ENCODE measurements at regions not wholly inside any gene's neighbourhood (a gene's known extent, or its start where the extent isn't known, plus 50 kb on each side); places are given as distances from the start of the nearest gene placed in this dataset.

DNA sequence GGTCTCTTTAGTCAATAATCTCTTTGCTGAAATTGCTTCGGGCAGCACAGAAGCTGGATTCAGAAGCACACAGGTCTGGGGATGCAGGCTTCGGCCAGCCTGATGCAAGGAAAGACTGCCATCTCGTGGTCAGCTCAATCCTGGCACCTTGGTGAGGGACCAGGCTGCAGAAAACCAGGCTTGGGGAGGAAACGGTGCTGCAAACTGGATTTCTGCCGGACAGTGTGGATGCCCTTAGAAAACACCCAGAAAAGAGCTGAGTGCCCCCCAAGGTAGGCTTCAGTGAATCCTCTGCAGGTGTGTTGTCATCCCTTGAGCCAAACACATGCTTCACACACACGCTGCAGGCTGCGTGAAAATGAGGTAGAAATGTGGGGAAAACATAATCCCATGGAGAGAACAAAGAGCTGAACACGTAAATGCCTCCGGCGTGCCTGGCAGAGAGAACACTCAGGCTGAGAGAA is 89.8 kb upstream of the PAX1 start:
- no peak overlapping the region for H3K4me3 ChIP-seq (ENCODE audit: low read length)
- peaks cover 10% of the 10 kb centered on the region; the same call in 1 of the 2 replicates for H3K27me3 ChIP-seq (ENCODE audit: insufficient read depth, low read length)
- H3K9me3 ChIP-seq (ENCODE audit: insufficient read depth, low read depth, low read length), result no peaks in the 10 kb centered on the region
- H3K9ac ChIP-seq (ENCODE audit: low read depth, low read length), result no peak overlapping the region
- H3K4me1 ChIP-seq (ENCODE audit: insufficient read depth, low read length), result no peaks in the 10 kb centered on the region
- H3K36me3 ChIP-seq (ENCODE audit: insufficient read depth, low read depth, low read length), result no peaks in the 10 kb centered on the region
- no peak overlapping the region for H3K27ac ChIP-seq (ENCODE audit: low read length)

DNA sequence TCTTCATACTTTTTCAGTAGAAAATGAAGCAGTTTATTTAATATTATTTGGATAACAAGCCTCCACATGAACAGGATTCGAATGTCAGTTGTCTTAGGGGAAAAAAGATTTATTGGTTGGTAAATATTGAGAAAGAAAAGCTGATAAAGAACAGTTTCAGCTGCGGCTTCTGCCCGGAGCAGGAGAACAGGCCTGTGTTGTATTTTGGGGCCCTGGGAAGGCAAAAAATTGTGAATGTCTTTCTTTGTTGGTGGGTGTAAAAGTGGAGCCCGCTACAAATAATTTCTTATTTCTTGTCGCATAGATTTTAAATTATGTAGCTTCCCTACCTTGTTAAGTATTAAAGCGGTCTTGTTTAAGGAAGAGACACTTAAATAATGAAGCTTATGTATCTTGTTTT is 90.5 kb upstream of the PAX1 start:
- H3K27ac ChIP-seq (ENCODE audit: low read length), result no peak overlapping the region
- H3K4me1 ChIP-seq (ENCODE audit: insufficient read depth, low read length), result no peaks in the 10 kb centered on the region
- no peaks in the 10 kb centered on the region for H3K9me3 ChIP-seq (ENCODE audit: insufficient read depth, low read depth, low read length)
- H3K36me3 ChIP-seq (ENCODE audit: insufficient read depth, low read depth, low read length), result no peaks in the 10 kb centered on the region
- peaks cover 10% of the 10 kb centered on the region; the same call in 1 of the 2 replicates for H3K27me3 ChIP-seq (ENCODE audit: insufficient read depth, low read length)
- H3K9ac ChIP-seq (ENCODE audit: low read depth, low read length), result no peak overlapping the region
- no peak overlapping the region for H3K4me3 ChIP-seq (ENCODE audit: low read length)

DNA sequence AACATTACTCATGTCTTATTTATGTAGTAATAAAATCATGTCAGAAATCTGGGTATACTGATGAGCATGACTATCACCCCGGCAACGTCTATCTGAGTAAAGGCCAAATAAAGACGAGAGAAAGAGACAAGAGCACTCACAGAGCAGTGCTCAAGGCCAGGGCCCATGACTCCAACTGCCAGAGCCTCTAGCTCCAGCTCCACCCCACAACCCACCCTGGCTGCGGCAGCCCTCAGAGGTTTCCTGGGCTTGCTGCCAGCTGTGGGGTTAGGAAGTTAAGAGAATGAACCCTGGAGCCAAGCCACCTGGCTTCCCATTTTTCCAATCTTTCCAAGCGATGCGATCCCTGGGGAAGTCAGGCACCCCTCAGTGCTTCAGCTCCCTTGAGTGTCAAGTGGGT is 92.0 kb upstream of the PAX1 start:
- no peak overlapping the region for H3K4me3 ChIP-seq (ENCODE audit: low read length)
- no peaks in the 10 kb centered on the region for H3K36me3 ChIP-seq (ENCODE audit: insufficient read depth, low read depth, low read length)
- H3K9ac ChIP-seq (ENCODE audit: low read depth, low read length), result no peak overlapping the region
- H3K27ac ChIP-seq (ENCODE audit: low read length), result no peak overlapping the region
- H3K9me3 ChIP-seq (ENCODE audit: insufficient read depth, low read depth, low read length), result no peaks in the 10 kb centered on the region
- peaks cover 10% of the 10 kb centered on the region; the same call in 1 of the 2 replicates for H3K27me3 ChIP-seq (ENCODE audit: insufficient read depth, low read length)
- H3K4me1 ChIP-seq (ENCODE audit: insufficient read depth, low read length), result no peaks in the 10 kb centered on the region; the same call in 1 of the 2 replicates

DNA sequence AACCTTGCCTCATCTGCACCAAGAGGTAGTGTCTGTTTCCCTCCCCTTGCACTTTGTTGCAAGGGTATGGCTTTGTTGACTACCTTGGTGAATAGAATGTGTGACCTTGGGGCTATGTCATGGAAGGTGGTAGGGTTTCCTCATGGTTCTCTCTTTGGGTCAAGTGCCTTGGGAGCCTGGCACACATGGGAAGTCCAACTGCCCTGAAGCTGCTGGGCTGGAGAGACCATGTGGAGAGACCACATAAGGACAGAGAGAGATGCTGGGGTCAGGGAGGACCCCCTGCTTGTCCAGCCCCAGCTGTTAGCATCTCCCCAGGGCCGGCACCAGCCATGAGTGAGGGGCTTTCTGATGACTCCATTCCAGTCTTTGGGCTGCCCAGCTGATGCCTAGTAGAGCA is 95.5 kb upstream of the PAX1 start:
- Histone ChIP-seq H3K27ac (ENCODE audit: low read length) (no peak overlapping the region), H3K4me3 (ENCODE audit: low read length) (no peak overlapping the region), H3K9me3 (ENCODE audit: insufficient read depth, low read depth, low read length) (no peaks in the 10 kb centered on the region), H3K4me1 (ENCODE audit: insufficient read depth, low read length) (no peaks in the 10 kb centered on the region; the same call in 1 of the 2 replicates), H3K9ac (ENCODE audit: low read depth, low read length) (no peak overlapping the region), H3K36me3 (ENCODE audit: insufficient read depth, low read depth, low read length) (no peaks in the 10 kb centered on the region), H3K27me3 (ENCODE audit: insufficient read depth, low read length) (peaks cover 5% of the 10 kb centered on the region; the same call in 1 of the 2 replicates)

DNA sequence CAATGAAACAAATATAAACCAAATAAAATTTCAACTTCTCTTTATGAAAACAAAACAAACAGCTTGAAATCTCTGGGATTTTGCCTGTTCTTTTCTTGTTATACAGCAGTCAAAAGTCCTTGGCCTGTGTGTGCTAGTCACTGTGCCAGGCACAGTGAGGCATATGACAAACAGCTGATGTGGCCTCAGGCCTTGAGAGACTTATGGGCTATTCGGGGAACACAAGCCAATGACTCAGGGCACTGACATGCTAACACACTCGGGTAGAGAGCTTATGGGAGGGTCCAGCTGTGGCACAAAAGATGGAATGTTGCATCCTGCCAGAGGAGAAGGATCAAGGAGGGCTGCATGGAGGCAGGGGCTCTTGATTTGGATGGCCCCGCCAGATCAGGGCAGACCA is 95.4 kb upstream of the NKX2-2 start:
- Histone ChIP-seq H3K9me3 (ENCODE audit: insufficient read depth, low read depth, low read length) (no peaks in the 10 kb centered on the region), H3K27me3 (ENCODE audit: insufficient read depth, low read length) (peaks cover 4% of the 10 kb centered on the region; the same call in 1 of the 2 replicates), H3K36me3 (ENCODE audit: insufficient read depth, low read depth, low read length) (no peaks in the 10 kb centered on the region), H3K4me1 (ENCODE audit: insufficient read depth, low read length) (no peaks in the 10 kb centered on the region; the same call in 1 of the 2 replicates), H3K27ac (ENCODE audit: low read length) (no peak overlapping the region), H3K4me3 (ENCODE audit: low read length) (no peak overlapping the region), H3K9ac (ENCODE audit: low read depth, low read length) (no peak overlapping the region)

DNA sequence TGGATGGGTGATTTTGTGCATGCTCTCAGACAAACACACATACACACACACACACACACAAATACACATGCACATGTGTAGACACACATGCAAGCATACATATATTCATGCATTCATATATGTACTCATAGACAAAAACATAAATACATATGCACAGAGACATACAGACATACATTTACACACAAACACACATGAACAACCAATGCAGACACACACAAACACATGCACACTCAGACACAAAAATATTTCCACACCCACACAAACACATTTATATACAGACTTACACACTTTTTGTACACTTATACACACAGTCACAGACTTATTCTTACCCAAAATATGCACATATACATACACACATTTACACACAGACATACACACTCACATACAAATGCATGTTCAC is 94.9 kb upstream of the NKX2-2 start:
- no peaks in the 10 kb centered on the region for H3K9me3 ChIP-seq (ENCODE audit: insufficient read depth, low read depth, low read length)
- H3K4me3 ChIP-seq (ENCODE audit: low read length), result no peak overlapping the region
- H3K36me3 ChIP-seq (ENCODE audit: insufficient read depth, low read depth, low read length), result no peaks in the 10 kb centered on the region
- H3K27ac ChIP-seq (ENCODE audit: low read length), result no peak overlapping the region
- no peak overlapping the region for H3K9ac ChIP-seq (ENCODE audit: low read depth, low read length)
- H3K4me1 ChIP-seq (ENCODE audit: insufficient read depth, low read length), result no peaks in the 10 kb centered on the region; the same call in 1 of the 2 replicates
- H3K27me3 ChIP-seq (ENCODE audit: insufficient read depth, low read length), result no peaks in the 10 kb centered on the region; the same call in 1 of the 2 replicates

DNA sequence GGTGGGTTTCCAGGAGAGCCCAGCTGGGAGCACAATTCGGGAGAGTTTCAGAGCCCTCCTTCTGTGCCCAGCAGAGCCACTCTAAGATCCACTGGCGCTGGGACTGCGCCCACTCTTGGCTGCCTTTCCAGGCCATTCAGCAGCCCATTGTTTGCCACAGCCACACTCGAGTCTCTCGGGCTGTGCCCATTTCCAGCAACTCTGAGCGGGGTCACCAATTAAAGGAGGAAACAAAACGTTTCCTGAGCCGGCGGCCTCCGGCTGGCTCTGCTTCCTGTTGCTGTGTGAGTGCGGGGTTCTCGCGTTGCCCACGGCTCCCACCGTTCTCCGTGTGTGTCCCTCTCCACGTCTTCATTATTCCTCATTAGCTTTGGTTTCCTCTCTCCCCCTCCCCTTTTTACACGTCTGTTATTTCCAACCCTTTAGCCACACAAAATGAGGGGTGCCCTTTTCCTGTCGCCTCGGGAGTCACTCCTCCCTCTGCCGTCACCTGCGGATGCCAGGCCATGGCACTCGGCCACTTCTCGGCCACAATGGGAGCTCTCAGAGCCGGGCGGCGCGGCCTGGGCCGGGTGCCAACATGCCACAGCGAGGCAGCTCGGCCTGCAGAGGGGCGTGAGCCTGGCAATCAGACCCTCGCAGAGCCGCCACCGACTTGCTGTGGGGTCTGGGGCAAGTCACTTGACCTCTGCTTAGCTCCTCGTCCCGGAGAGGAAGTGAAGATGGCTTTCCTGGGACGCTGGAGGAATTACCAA is 94.3 kb upstream of the NKX2-2 start:
- Histone ChIP-seq H3K27me3 (ENCODE audit: insufficient read depth, low read length) (no peaks in the 10 kb centered on the region; the same call in 1 of the 2 replicates), H3K4me3 (ENCODE audit: low read length) (no peak overlapping the region), H3K36me3 (ENCODE audit: insufficient read depth, low read depth, low read length) (no peaks in the 10 kb centered on the region), H3K9ac (ENCODE audit: low read depth, low read length) (no peak overlapping the region), H3K27ac (ENCODE audit: low read length) (no peak overlapping the region), H3K4me1 (ENCODE audit: insufficient read depth, low read length) (no peaks in the 10 kb centered on the region; the same call in 1 of the 2 replicates), H3K9me3 (ENCODE audit: insufficient read depth, low read depth, low read length) (no peaks in the 10 kb centered on the region)

DNA sequence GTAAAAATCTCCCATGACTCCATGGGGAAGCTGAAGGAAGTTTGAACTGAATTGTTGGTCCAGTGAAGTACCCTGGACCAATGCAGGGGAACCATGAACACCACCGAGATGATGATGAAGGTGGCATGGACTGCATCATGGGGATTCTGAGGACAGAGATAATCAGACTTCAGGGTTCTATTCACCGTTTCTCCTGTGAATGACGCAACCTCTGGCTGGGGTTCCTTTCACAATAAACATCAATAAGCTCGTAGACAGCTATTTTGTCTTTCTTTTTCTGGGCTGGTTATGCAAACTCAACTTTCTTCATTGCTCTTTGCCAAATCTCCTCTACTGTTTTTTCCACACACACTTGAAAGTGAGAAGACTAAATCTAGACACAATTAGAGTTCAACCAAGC is 87.9 kb upstream of the NKX2-2 start:
- Histone ChIP-seq H3K9me3 (ENCODE audit: insufficient read depth, low read depth, low read length) (0 out of 2 replicates have a peak, but pooled peaks cover 4% of the 10 kb centered on the region), H3K4me3 (ENCODE audit: low read length) (no peak overlapping the region), H3K36me3 (ENCODE audit: insufficient read depth, low read depth, low read length) (no peaks in the 10 kb centered on the region), H3K27me3 (ENCODE audit: insufficient read depth, low read length) (no peaks in the 10 kb centered on the region; the same call in 1 of the 2 replicates), H3K9ac (ENCODE audit: low read depth, low read length) (no peak overlapping the region), H3K27ac (ENCODE audit: low read length) (no peak overlapping the region), H3K4me1 (ENCODE audit: insufficient read depth, low read length) (no peaks in the 10 kb centered on the region)

DNA sequence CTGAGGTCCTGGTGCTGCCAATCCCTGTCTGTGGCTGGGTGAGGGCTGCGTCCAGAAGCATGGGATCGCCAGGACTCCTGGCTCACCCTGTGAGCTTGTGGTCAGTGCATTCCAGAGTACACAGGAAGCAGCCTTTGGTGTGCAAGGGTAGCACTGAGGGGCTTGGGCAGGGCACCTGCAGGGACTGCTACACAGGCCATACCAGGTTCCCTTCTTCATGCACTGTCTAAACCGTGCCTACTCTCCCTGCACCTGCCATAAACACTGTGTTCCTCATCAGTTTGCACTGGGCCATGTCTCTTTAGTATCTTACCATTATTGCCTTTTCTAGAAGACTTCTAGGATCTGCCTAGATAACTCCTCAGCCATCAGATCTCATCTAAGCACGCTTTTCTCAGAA is 72.8 kb upstream of the NKX2-2 start:
- H3K36me3 ChIP-seq (ENCODE audit: insufficient read depth, low read depth, low read length), result no peaks in the 10 kb centered on the region
- no peak overlapping the region for H3K27ac ChIP-seq (ENCODE audit: low read length)
- no peaks in the 10 kb centered on the region for H3K27me3 ChIP-seq (ENCODE audit: insufficient read depth, low read length)
- H3K9me3 ChIP-seq (ENCODE audit: insufficient read depth, low read depth, low read length), result no peaks in the 10 kb centered on the region
- no peak overlapping the region for H3K9ac ChIP-seq (ENCODE audit: low read depth, low read length)
- no peaks in the 10 kb centered on the region for H3K4me1 ChIP-seq (ENCODE audit: insufficient read depth, low read length)
- no peak overlapping the region for H3K4me3 ChIP-seq (ENCODE audit: low read length)

DNA sequence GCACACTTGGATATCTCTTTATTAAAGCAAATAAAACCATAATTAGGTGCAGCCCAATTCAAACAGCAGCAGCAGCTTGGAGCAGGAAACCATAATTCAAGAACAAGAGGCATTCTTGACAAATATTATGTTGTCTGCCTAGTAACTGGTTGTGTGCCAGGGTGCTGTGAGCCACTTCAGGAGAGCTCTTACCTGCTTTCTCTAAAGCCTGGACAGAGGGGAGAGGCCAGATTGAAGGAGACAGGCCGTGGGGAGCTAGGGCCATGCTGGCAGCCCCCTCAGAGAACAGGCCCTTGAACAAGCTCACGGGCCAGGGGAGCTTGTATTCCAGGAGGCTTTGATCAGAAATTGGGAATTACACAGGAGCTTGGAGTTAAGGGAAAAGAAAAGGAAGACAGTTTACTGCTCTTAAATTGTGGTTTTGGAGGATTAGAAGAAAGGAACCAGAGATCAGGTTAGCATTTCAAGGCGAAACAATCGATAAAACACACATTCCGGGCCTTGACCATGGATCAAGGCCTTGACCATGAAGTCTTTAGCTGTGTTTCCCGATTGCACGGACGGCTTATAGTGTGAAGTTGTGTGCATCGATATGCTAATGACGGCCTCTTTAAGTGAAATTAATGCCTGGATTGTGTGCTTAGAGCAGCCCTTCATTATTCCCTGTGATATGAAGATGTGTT is 69.8 kb upstream of the NKX2-2 start:
- Histone ChIP-seq H3K9me3 (ENCODE audit: insufficient read depth, low read depth, low read length) (no peaks in the 10 kb centered on the region), H3K36me3 (ENCODE audit: insufficient read depth, low read depth, low read length) (no peaks in the 10 kb centered on the region), H3K4me3 (ENCODE audit: low read length) (no peak overlapping the region), H3K27me3 (ENCODE audit: insufficient read depth, low read length) (no peaks in the 10 kb centered on the region; the same call in 1 of the 2 replicates), H3K4me1 (ENCODE audit: insufficient read depth, low read length) (no peaks in the 10 kb centered on the region), H3K9ac (ENCODE audit: low read depth, low read length) (no peak overlapping the region), H3K27ac (ENCODE audit: low read length) (no peak overlapping the region)

DNA sequence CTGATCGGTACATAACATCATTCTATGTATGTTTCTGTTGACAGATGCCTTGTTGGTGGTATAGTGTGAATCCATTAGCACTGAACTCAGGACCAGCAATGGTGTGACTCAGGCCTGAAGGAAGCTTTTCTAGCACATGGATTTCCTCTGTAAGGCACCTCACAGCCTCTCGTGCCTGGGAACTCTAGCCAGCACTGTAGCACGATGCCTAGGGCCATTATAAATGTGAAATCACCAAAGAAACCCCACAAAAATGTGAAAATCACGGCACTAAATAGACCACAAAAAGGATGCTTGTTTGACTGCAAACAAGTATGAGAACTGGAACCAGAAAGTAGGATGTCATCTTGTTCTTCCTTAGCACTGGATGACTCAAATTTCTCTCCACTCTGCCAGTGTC is 63.7 kb upstream of the NKX2-2 start:
- Histone ChIP-seq H3K36me3 (ENCODE audit: insufficient read depth, low read depth, low read length) (no peaks in the 10 kb centered on the region), H3K27ac (ENCODE audit: low read length) (no peak overlapping the region), H3K4me1 (ENCODE audit: insufficient read depth, low read length) (no peaks in the 10 kb centered on the region), H3K9me3 (ENCODE audit: insufficient read depth, low read depth, low read length) (no peaks in the 10 kb centered on the region), H3K27me3 (ENCODE audit: insufficient read depth, low read length) (no peaks in the 10 kb centered on the region; the same call in 1 of the 2 replicates), H3K9ac (ENCODE audit: low read depth, low read length) (no peak overlapping the region), H3K4me3 (ENCODE audit: low read length) (no peak overlapping the region)
